Liver (tissue), 3 donors: ENCODE measurements at regions not wholly inside any gene's neighbourhood (a gene's known extent, or its start where the extent isn't known, plus 50 kb on each side); places are given as distances from the start of the nearest gene placed in this dataset.

ENCODE experiments used
- CTCF ChIP-seq: fragments of 150-350 bp; IDR thresholded peaks from 2 replicates; pipeline ENCODE4 v1.5.1; 2017; ENCODE audit warnings: improper control_type of control experiment, low read depth, low read length; ENCODE audit not compliant: missing input control
- EGR1 ChIP-seq, 2 donors: IDR thresholded peaks; 2 replicates each; pipeline ENCODE4 v1.6.1; 2016 to 2018; ENCODE audit warnings: antibody characterized with exemption in 2 of 2, low read depth in 2 of 2
- FOXA1 ChIP-seq: IDR thresholded peaks from 2 replicates; pipeline ENCODE4 v1.6.1; 2016; ENCODE audit warnings: antibody characterized with exemption
- SP1 ChIP-seq: IDR thresholded peaks from 2 replicates; pipeline ENCODE4 v1.6.1; 2018; ENCODE audit warnings: antibody characterized with exemption, mild to moderate bottlenecking
- donor health status: healthy.
- donor health status: healthy.

- no peak for TF ChIP-seq FOXA1
- no peak for TF ChIP-seq SP1
- no peak for TF ChIP-seq CTCF
- no peak for TF ChIP-seq EGR1 (IDR thresholded peaks at IDR 0.05; ENCODE audit: low read depth in 2 of 2)
Observed at GRCh38 chr3:103787164-103787871, 1352.5 kb downstream of the ZPLD1 start.
